C1 segment of cervical spinal cord (tissue), 14 donors: ENCODE measurements at regions not wholly inside any gene's neighbourhood (a gene's known extent, or its start where the extent isn't known, plus 50 kb on each side); places are given as distances from the start of the nearest gene placed in this dataset.

ENCODE experiments used
- DNase-seq, 14 donors: peaks; one replicate each; lab custom pipeline; 2025; lab: John Stamatoyannopoulos, UW

DNA sequence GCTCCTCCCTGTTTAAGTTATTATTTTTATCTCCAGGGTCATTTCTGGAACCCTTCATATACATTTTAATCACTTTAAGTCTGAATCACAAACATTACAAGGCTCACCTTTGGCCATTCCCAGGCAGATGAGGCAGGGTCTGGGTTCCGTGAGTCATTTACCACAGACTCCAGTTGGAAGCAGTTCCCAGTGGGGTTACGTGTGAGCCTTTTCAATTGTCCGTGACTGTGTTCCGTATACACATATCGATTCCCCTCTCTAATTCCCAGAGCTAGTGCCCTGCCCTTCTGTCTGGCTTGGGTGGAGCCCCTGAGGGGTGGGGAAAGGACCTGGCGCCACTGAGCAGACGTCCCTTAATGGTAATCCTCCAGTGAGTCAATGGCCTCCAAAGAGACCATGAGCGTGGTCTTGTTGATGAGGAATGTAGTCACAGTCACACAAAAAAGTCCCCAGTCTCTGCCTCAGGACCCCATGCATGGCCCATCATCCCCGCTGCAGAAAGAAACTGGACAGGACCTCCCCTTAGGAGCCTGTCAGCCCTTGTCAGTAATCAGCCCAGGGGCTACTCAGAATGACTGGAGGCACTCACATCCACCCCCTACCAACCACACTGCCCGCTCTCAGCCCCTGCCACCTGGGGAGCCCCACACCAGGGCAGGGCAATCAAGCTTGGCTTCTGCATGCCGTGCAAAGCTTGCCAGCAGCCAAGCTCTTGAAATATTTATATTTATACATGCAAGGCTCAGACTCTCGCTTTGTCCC is 144.4 kb downstream of the ZIC5 start:
- DNase-seq, result no peak

DNA sequence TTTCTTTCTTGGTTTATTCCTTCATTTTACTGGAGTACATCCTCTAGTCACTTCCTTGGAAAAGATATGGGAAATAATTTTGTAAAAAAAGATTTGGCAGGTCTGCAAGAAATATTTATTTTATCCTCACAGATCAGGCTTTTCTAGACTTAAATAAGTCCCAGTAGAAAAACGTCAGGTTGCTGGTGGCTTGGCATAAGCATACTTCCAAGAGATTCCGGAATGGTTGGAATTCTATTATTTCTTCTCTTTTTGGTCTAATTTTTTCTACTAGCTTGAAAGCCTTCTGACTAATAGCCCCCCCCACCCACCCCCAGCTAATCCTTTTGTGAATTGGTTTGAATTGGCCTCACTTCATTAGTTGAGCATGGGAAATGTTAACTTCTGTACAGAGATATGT is 147.6 kb downstream of the ZIC5 start:
- no peak for DNase-seq

- DNase-seq, result no peak
Observed at GRCh38 chr13:99822820-99823219, 148.7 kb downstream of the ZIC5 start.

GRCh38 chr13:99821741-99822140 is 149.8 kb downstream of the ZIC5 start:
- DNase-seq, result peak in 1 of 14 donors; percentile 59

GRCh38 chr13:99819967-99820366 is 151.6 kb downstream of the ZIC5 start:
- no peak for DNase-seq

DNA sequence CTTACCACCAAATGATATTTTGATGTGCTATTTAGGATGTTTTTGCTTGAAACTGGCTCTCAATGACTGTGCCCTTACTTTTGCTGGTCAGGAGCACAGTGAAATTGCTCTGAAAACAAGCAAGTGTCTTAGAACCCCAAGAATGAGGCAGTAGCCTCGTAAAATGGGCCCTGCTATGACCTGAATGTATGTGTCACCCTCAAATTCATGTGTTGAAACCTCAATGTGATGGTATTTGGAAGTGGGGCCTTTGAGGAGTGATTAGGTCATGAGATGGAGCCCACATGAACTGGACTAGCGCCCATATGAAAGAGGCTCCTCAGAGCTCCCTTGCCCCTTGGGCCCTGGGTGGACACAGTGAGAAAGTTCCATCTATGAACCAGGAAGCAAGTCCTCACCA is 155.2 kb downstream of the ZIC5 start:
- no peak for DNase-seq

DNA sequence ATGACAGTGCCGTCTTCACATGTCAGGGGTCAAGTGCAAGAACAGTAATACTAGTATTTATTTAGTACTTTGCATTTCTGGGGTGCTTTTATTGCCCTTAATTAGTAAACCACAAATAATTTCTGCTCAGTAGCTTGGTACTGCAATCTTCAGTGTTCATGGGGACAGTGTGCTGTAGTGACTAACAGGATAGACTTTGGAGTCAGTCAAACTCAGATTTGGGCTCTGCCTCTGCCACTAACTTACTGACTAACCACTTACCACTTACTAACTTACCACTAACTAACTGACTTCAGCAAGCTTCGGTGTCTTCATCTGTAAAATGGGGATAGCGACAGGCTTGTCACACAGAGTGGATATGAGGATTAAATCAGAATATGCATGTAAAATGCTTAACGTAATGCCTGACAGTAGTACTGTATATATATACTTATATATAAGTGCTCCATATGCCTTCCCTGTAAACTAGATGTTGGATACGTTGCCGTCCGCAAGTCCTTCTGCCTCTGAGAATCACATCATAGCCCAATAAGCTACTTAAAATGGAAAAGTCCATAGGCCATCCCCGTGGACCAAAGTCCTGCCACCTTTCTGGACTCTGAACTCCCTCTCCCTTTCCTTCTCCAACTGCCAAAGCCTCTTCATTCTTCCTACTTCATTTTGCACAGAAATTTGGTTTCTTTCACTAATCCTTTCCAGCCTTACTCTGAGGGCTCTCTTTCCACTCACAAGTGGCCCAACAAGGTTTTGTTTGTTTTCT is 158.1 kb downstream of the ZIC5 start:
- no peak for DNase-seq

DNA sequence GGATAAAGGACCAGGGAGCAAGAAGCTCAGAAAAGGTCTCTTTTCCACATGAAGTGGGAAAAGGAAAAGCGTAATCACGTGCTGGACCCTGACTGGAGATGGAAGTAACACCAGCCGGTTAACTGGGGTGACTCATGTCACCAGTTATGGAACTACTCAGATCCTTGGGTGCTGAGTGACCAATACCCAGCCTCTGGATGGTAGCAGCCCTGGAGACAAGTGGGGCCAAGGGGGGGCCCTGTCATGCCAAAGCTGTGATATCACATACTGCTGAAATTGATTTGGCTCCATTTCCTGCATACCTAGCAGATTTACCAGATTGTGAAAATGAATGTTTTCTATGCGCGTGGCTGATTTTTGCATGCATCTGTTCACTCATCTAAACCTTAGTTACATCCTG is 158.9 kb downstream of the ZIC5 start:
- peak in 1 of 14 donors; percentile 13 for DNase-seq

DNA sequence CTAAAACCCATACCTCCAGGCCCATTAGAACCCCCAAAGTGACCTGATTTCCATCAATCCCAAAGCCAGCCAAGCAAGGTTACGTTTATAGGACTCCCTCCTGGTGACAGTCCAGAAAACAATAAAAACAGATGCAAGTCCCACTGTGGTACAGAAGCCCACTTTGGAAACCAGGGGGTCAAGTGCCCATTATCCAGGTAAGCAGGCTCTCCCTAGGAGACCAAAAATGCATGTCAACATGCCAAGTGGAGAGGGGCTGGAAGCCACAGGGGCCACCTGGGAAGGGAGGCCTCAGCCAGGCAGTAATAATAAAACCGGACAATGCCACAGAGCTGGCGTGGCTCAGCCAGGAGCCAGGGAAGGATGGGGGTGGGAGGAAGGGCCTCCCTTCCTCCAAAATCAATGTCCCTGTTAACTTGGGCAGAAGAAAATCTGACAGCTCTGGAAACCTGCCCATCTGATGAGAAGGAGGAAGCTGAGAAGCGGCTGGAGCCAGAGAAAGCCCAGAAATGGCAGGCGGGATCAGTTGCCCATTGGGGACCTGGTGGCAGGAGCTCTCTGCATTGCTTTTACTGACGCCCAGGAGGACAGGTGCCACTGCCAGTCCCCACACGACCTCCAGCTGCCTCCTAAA is 160.4 kb downstream of the ZIC5 start:
- peak in 2 of 14 donors; percentile 18 to 92 for DNase-seq

DNA sequence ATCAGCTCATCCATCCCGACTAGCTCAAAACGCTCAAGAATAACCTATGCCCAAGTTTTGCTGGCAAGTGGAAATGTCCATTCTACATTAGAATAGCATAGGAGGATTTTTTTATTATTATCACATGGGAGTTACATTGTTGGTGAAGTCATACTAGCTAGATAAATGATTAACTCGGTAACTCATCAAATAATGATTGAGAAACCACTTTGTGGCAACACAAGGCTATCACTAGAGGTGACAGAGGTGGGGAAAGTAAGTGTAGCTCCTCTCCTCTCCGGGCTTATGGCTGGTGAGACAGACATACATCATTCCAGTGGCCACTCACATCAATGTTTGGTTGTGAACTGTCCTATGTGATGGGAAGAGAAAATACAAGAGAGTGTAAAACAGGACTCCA is 161.6 kb downstream of the ZIC5 start:
- DNase-seq, result no peak

GRCh38 chr13:99809496-99809895 is 162.1 kb downstream of the ZIC5 start:
- DNase-seq, result no peak

GRCh38 chr13:99808786-99809185 is 162.8 kb downstream of the ZIC5 start:
- DNase-seq, result no peak

- peak in 1 of 14 donors; percentile 40 for DNase-seq
Observed at GRCh38 chr13:99806671-99807070, 164.9 kb downstream of the ZIC5 start.

GRCh38 chr13:99805361-99805760 is 166.2 kb downstream of the ZIC5 start:
- no peak for DNase-seq

GRCh38 chr13:99803141-99803540 is 168.4 kb downstream of the ZIC5 start:
- peak in 6 of 14 donors; percentile 5 to 21 (median 14) for DNase-seq

- no peak for DNase-seq
Observed at GRCh38 chr13:99802416-99802815, 169.2 kb downstream of the ZIC5 start.

- DNase-seq, result no peak
Observed at GRCh38 chr13:99800951-99801350, 170.6 kb downstream of the ZIC5 start.

DNA sequence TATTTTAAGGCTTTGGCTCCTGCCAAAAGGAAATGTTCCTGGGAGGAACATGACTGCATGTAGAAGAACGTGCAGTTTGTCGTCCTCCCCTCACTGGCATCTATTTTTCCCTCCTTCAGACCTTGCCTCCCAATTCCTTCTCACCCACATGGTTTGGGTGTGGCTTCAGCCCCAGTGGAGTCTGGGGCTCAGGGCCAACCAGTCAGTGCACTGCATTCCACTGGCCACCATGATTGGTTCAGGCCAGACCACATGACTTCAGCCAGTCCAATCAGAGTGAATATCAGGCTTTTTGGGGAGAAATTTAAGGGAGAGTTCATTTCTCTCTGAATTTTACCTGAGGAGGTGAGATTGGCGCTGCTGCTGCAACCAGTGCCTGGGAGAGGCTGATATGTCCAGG is 171.6 kb downstream of the ZIC5 start:
- no peak for DNase-seq

DNA sequence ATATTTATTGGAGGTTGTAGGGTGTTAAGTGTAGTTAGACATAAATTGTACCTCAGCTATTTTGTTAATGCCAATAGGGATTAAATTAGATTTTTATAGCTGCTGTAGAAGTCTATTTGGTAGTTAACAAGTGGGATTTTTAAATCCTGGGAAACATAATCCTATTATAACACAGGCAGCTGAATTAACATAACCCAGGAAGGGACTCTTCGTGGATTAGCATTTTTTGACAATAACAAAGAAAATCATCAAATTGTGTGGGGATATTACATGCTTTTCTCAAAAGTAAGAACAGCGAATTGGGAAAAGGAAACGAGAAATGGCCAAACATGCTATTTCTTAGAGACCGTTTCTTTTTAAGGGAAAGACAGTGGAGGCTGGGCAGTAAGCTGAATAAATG is 172.8 kb downstream of the ZIC5 start:
- no peak for DNase-seq

GRCh38 chr13:99797691-99798090 is 173.9 kb downstream of the ZIC5 start:
- no peak for DNase-seq

- DNase-seq, result no peak
Observed at GRCh38 chr13:99796175-99796819, 175.3 kb downstream of the ZIC5 start.
